Endothelial cell of umbilical vein (primary cell): ENCODE measurements at regions not wholly inside any gene's neighbourhood (a gene's known extent, or its start where the extent isn't known, plus 50 kb on each side); places are given as distances from the start of the nearest gene placed in this dataset.

Experiments
- BruUV-seq: library from RNA; stranded (reverse); fragments of 400-500 nt; replicated peaks from 2 replicates; lab custom pipeline; 2021; lab: Mats Ljungman, UMichigan
- CTCF ChIA-PET: fragments of 300-600, 350-600 bp; sonication (Branson Sonifier 250); formaldehyde crosslinking; loops from one replicate; lab custom pipeline; 2021; ENCODE audit warnings: antibody characterized with exemption, inconsistent platforms; lab: Charles Lee
- POLR2A ChIA-PET: fragments of 300-600, 350-600 bp; sonication (Branson Sonifier 250); formaldehyde crosslinking; loops from one replicate; lab custom pipeline; 2021; ENCODE audit warnings: antibody characterized with exemption, inconsistent platforms; lab: Charles Lee
- DNase-seq: peaks from one replicate; pipeline ENCODE4 v3.0.0-alpha.2; 2011; ENCODE audit warnings: low read depth, low spot score
- FAIRE-seq: peaks from 2 replicates; lab custom pipeline; 2011; peaks lifted over from hg19 to GRCh38; lab: Jason Lieb, UNC
- H2AFZ ChIP-seq: 2 replicates; pipeline ENCODE4 v1.6.0; 2012; ENCODE audit warnings: low read depth, low read length, control low read depth, inconsistent platforms
- H3K27ac ChIP-seq: 2 replicates; pipeline ENCODE4 v1.5.1; 2011; ENCODE audit warnings: low read depth, mild to moderate bottlenecking, control low read depth, low read length, moderate library complexity; ENCODE audit not compliant: insufficient read depth
- H3K27me3 ChIP-seq, 2 experiments: 2 replicates each; pipeline versions ENCODE4 v1.6.0 to v1.6.1; 2011; ENCODE audit warnings: low read length in 2 of 2, mixed read lengths in 1 of 2; ENCODE audit not compliant: control insufficient read depth in 2 of 2, insufficient read depth in 2 of 2
- H3K36me3 ChIP-seq, 2 experiments: 2 replicates in 1 of 2; 3 replicates in 1 of 2; pipeline ENCODE4 v1.5.1; 2011; ENCODE audit warnings: low read length in 2 of 2, mild to moderate bottlenecking in 1 of 2, moderate library complexity in 1 of 2; ENCODE audit not compliant: control insufficient read depth in 2 of 2, insufficient read depth in 2 of 2; ENCODE audit errors: extremely low read depth in 1 of 2
- H3K4me1 ChIP-seq: 3 replicates; pipeline ENCODE4 v1.5.1; 2011; ENCODE audit warnings: mild to moderate bottlenecking, low read length; ENCODE audit not compliant: control insufficient read depth, insufficient read depth; ENCODE audit errors: extremely low read depth
- H3K4me2 ChIP-seq: 2 replicates; pipeline ENCODE4 v1.6.1; 2011; ENCODE audit warnings: low read length, control low read depth, mixed read lengths; ENCODE audit not compliant: insufficient read depth
- H3K4me3 ChIP-seq, 3 experiments: fragments of 200-600 bp in 1 of 3; sonication (generic), shearing (Covaris generic) in 1 of 3; replicated peaks in 1 of 3; 2 replicates each; pipeline ENCODE4 v1.5.1; 2011 to 2016; ENCODE audit warnings: control low read depth in 3 of 3, low read length in 3 of 3, mild to moderate bottlenecking in 2 of 3, inconsistent platforms in 1 of 3, low read depth in 1 of 3, moderate library complexity in 1 of 3; ENCODE audit not compliant: insufficient read depth in 1 of 3
- H3K79me2 ChIP-seq: 2 replicates; pipeline ENCODE4 v1.6.0; 2012; ENCODE audit warnings: low read length, inconsistent platforms; ENCODE audit not compliant: control insufficient read depth, insufficient read depth
- H3K9ac ChIP-seq: replicated peaks from 2 replicates; pipeline ENCODE3; 2011; ENCODE audit warnings: low read length, control low read depth; ENCODE audit not compliant: insufficient read depth; ENCODE audit errors: extremely low read depth
- H3K9me1 ChIP-seq: replicated peaks from 3 replicates; pipeline ENCODE4 v1.6.0; 2011; ENCODE audit warnings: mild to moderate bottlenecking, low read length; ENCODE audit not compliant: control insufficient read depth, insufficient read depth; ENCODE audit errors: extremely low read depth
- H3K9me3 ChIP-seq: replicated peaks from 2 replicates; pipeline ENCODE4 v1.5.1; 2012; ENCODE audit warnings: low read length, inconsistent platforms; ENCODE audit not compliant: control insufficient read depth, insufficient read depth
- H4K20me1 ChIP-seq: replicated peaks from 2 replicates; pipeline ENCODE3; 2011; ENCODE audit warnings: mild to moderate bottlenecking, low read length; ENCODE audit not compliant: control insufficient read depth, insufficient read depth; ENCODE audit errors: extremely low read depth
- CTCF ChIP-seq, 2 donors: IDR thresholded peaks; 1 replicate in 1 of 2; 2 replicates in 1 of 2; pipeline ENCODE4 v1.5.1; 2011; ENCODE audit warnings: low read length in 2 of 2, mild to moderate bottlenecking in 2 of 2, moderate library complexity in 2 of 2, control low read depth in 1 of 2, inconsistent platforms in 1 of 2, low read depth in 1 of 2; ENCODE audit not compliant: insufficient read depth in 1 of 2; ENCODE audit errors: extremely low read depth in 1 of 2
- EZH2 ChIP-seq: IDR thresholded peaks from 2 replicates; pipeline ENCODE4 v1.6.1; 2012; ENCODE audit warnings: borderline replicate concordance, low read depth, mild to moderate bottlenecking, moderate library complexity, low read length, inconsistent platforms; ENCODE audit not compliant: severe bottlenecking
- FOS ChIP-seq: IDR thresholded peaks from 2 replicates; pipeline ENCODE4 v1.6.1; 2011; ENCODE audit warnings: mild to moderate bottlenecking, low read length, moderate library complexity, borderline replicate concordance; ENCODE audit not compliant: insufficient read depth
- GATA2 ChIP-seq: IDR thresholded peaks from 2 replicates; pipeline ENCODE4 v1.7.0; 2011; ENCODE audit warnings: low read depth, mild to moderate bottlenecking, moderate library complexity, mixed read lengths, low read length; ENCODE audit not compliant: insufficient read length, insufficient read depth
- JUN ChIP-seq: IDR thresholded peaks from 2 replicates; pipeline ENCODE4 v1.6.1; 2011; ENCODE audit warnings: borderline replicate concordance, low read depth; ENCODE audit not compliant: insufficient read length, insufficient read depth
- MAX ChIP-seq: IDR thresholded peaks from 2 replicates; pipeline ENCODE4 v1.6.1; 2011; ENCODE audit not compliant: insufficient read depth, insufficient read length
- MYC ChIP-seq: IDR thresholded peaks from one replicate; pipeline ENCODE4 v1.6.1; 2011; ENCODE audit warnings: mild to moderate bottlenecking, low read depth, low read length
- POLR2A ChIP-seq: IDR thresholded peaks from 2 replicates; pipeline ENCODE4 v1.6.1; 2012; ENCODE audit warnings: low read depth, mild to moderate bottlenecking, control low read depth, low read length
- POLR2AphosphoS5 ChIP-seq: IDR thresholded peaks from 2 replicates; pipeline ENCODE4 v1.6.1; 2012; ENCODE audit warnings: low read depth, mild to moderate bottlenecking, control low read depth, low read length, moderate library complexity; ENCODE audit not compliant: insufficient read depth
- dilution Hi-C: fragments of 300-500 bp; cut with MboI; formaldehyde crosslinking; loops from one replicate; pipeline ENCODE4 v1.15.0; 2019; ENCODE audit warnings: low sequenced_read_pairs; ENCODE audit not compliant: extremely low pct_ligation_motif_present
- intact Hi-C: fragments of 100-400 bp; cut with micrococcal nuclease; formaldehyde crosslinking; loops from one replicate; pipeline ENCODE4 v1.10.0; 2022

GRCh38 chr3:104648823-104649222 lies 717.9 kb upstream of the ALCAM start:
- Histone ChIP-seq H4K20me1 (no peaks in the 10 kb centered on the region), H3K27me3 (no peaks in the 10 kb centered on the region), H3K9ac (no peak overlapping the region), H3K9me1 (no peaks in the 10 kb centered on the region), H3K36me3 (no peaks in the 10 kb centered on the region), H3K4me2 (no peak overlapping the region), H3K4me1 (no peaks in the 10 kb centered on the region), H3K4me3 (no peak overlapping the region), H3K79me2 (no peaks in the 10 kb centered on the region), H3K27ac (no peak overlapping the region), H3K9me3 (no peaks in the 10 kb centered on the region), H2AFZ (no peak overlapping the region)
- ChIA-PET POLR2A (no interaction called here), CTCF (no interaction called here)
- dilution Hi-C loops = no loop called here
- BruUV-seq = no TSS peak
- FAIRE-seq = no peak
- no peak for TF ChIP-seq JUN
- no peak for TF ChIP-seq CTCF (IDR thresholded peaks at IDR 0.05; ENCODE audit: extremely low read depth in 1 of 2, insufficient read depth in 1 of 2, low read depth in 1 of 2, low read length in 2 of 2)
- TF ChIP-seq FOS = no peak
- TF ChIP-seq POLR2AphosphoS5 = no peak
- TF ChIP-seq EZH2 = no peak
- TF ChIP-seq MAX = no peak
- TF ChIP-seq MYC = no peak
- no peak for TF ChIP-seq GATA2
- no peak for TF ChIP-seq POLR2A
- no peak for DNase-seq
- intact Hi-C loops = no loop called here
